ENCODE measurements at regions not wholly inside any gene's neighbourhood (a gene's known extent, or its start where the extent isn't known, plus 50 kb on each side); places are given as distances from the start of the nearest gene placed in this dataset.
"Not testable (repeated sequence)": the region's sequence is repeated elsewhere in the genome, so short reads cannot be mapped to it uniquely, and the experiment has no call there.

DNA sequence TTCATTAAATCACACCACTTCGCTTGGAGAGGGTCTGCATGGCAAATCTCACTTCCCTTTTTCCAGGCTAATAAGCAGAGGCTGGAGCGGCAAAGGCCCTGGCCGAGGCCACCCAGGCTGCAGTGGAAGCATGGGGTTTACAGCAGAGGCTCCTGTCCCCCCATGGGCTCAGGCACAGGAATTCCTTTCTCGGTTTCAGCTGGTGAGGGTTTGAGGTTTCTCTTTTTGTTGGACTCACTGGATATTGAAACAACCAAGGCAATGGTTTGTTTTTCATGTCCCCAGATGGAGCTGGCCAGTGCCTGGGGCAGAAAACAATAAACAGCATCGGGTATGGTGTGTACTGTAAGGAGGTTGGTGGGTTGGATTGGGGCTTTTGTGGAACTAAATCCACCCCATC is 175.6 kb upstream of the RASGRP1 start:
- DNase-seq (ENCODE audit: low read depth in 2 of 2), result no peak

DNA sequence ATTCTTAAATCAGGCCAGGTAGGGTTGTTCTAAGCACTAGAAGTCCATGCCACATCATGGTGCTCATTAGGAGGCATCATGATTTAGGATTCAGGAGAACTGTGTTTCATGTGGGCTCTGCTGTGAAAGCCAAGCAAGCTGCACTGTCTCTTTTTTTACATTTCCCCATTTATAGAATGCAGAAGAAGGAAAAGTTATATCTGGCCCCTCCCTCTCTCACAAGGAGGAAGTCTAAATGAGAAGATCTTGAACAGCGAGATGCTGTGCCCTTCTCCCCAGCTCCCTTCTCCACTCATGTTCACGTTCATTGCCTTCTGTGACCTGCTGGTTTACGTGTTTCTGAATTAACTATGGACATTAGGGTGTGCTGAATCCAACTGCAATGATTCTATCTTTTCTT is 178.5 kb upstream of the RASGRP1 start:
- DNase-seq (ENCODE audit: low read depth in 2 of 2), result no peak

GRCh38 chr15:38745126-38745525 is 180.5 kb upstream of the RASGRP1 start:
- no peak for DNase-seq (ENCODE audit: low read depth in 2 of 2)

GRCh38 chr15:38745626-38746025 is 181.0 kb upstream of the RASGRP1 start:
- DNase-seq (ENCODE audit: low read depth in 2 of 2), result no peak

GRCh38 chr15:38746211-38746610 is 181.6 kb upstream of the RASGRP1 start:
- DNase-seq (ENCODE audit: low read depth in 2 of 2), result no peak

DNA sequence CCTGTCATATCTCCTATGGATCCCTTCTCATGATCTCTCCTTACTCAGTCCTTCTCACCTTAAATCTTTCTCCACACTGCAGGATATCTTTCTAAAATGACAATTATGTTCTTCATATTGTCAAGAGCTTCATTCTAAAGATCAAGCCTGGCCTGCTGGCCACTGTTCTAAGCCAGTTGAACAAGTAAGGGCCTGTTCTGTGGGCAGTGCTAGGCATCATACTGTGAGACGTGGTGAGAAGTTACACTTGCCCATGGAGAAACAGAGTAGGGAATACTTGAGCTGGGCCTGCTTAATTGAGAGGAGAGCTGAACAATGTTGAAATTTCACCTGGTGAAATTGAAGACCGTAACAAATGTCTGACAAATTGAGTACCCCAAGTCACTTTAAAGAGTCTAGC is 184.1 kb upstream of the RASGRP1 start:
- DNase-seq (ENCODE audit: low read depth in 2 of 2), result no peak

- DNase-seq (ENCODE audit: low read depth in 2 of 2), result no peak
Measured at GRCh38 chr15:38750786-38751185, 186.2 kb upstream of the RASGRP1 start.

DNA sequence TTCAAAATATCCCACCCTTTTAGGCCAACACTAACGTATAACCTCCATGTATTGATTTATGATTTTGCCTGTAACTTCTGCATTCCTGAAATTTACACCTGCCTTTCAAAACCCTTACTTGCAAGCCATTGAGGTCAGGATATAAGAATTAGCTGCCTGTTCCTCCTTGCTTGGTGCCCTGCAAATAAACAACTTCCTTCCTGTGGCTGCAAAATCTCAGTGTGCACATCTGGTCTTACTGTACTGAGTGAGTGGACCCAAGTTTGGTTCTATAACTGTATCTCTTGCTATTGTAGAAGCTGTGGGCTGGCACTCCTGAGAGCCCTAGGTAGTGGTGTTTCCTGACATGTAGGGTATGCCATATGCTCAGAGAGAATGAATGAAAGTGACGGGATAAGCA is 191.1 kb upstream of the RASGRP1 start:
- DNase-seq (ENCODE audit: low read depth in 2 of 2), result no peak

- DNase-seq (ENCODE audit: low read depth in 2 of 2), result no peak
Measured at GRCh38 chr15:38756441-38756840, 191.8 kb upstream of the RASGRP1 start.

GRCh38 chr15:38758043-38758442 is 193.4 kb upstream of the RASGRP1 start:
- no peak for DNase-seq (ENCODE audit: low read depth in 2 of 2)

GRCh38 chr15:38761681-38762080 is 197.1 kb upstream of the RASGRP1 start:
- DNase-seq (ENCODE audit: low read depth in 2 of 2), result no peak

DNA sequence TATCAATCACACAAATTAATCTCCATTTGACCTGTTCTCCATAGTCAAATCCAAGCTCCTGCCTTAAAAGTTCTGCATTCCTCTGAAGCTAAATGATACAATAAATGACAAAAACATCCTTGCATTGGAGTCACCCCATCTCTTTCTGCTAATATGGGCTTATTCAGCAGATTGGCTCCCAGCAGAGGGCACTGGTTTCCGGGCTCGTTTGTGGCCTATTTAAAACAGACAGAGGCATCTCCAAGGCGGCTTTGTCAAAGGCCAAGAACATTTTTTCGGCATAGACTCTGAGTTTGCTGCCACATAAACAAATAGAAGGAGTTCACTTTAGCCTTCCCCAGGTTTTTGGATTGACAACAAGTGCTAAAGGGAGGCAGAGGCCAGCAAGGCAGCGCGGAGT is 204.4 kb upstream of the RASGRP1 start:
- DNase-seq (ENCODE audit: low read depth in 2 of 2), result no peak

DNA sequence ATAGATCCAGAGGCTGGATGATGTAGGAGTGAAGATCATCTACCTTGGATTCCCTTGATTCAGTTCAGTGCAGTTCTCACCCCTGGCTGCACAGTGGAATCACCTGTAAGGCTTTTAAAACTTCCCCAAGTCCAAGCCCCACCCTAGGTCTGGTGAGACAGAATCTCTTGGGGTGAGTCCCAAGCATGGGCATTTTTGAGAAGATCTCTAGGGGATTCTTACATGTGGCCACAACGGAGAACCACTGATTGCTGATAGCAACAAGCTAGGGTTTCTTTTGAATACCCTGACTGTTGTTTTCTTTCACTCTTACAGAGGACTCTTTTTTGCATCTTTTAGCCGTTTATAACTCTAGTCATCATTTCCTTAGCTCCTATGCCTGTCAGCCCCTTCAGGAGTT is 204.9 kb upstream of the RASGRP1 start:
- DNase-seq (ENCODE audit: low read depth in 2 of 2), result no peak

DNA sequence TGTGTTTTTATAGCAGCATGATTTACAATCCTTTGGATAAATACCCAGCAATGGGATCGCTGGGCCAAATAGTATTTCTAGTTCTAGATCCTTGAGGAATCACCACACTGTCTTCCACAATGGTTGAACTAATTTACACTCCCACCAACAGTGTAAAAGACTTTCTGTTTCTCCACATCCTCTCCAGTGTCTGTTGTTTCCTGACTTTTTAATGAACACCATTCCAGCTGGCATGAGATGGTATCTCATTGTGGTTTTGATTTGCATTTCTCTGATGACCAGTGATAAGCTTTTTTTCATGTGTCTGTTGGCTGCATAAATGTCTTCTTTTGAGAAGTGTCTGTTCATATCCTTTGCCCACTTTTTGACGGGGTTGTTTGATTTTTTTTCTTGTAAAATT is 209.5 kb upstream of the RASGRP1 start:
- DNase-seq (ENCODE audit: low read depth in 2 of 2), result not testable (repeated sequence)

DNA sequence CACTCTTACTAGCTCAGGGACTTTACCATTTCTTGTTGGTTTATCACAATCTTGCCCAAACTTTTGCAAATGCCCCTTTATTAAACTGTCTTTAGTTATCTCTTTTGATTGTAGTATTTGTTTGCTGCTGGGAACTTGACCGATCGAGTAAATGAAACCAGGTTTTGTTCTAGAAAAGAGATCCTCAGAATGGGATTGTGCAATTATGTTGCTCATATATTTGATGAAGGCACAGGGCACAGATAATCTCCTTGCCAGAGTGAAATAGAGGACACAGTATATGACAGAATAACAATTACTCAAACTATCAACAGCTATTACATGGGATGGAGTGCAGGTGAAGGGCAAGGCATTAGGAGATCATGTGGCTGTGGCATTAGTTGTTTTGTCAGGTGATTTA is 216.6 kb upstream of the RASGRP1 start:
- no peak for DNase-seq (ENCODE audit: low read depth in 2 of 2)

- DNase-seq (ENCODE audit: low read depth in 2 of 2), result no peak
Measured at GRCh38 chr15:38782156-38782555, 217.5 kb upstream of the RASGRP1 start.

GRCh38 chr15:38788918-38789317 is 224.3 kb upstream of the RASGRP1 start:
- DNase-seq (ENCODE audit: low read depth in 2 of 2), result no peak

GRCh38 chr15:38789566-38789965 is 225.0 kb upstream of the RASGRP1 start:
- DNase-seq (ENCODE audit: low read depth in 2 of 2), result no peak

DNA sequence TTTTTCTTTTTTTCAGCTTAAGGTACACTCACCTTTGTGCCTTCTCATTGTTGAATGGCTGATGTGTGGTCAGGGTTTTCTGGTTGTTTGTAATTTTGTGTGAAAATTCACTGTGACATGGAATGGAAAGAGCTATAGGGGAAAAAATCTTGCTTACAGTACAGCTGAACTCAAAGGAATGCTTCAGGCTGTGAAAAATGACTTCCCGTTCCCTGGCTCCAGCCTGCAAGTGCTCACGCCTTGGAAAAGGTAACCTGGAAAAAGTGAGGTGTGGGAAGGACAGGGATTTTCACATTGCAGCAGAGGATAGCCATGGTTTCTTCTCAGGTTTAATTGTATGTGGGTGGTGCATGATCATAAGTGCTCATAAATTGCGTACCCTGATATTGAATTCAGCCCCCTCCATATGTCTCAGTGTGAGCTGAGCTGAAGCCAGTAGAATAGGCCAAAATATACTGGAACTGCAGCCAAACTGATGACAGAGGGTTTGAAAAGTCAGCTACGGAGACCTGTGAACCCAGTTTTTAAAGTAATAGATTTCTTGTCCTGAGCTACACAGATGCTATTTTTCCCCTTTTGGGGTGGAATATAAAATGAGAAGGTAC is 228.7 kb upstream of the RASGRP1 start:
- DNase-seq (ENCODE audit: low read depth in 2 of 2), result no peak

- no peak for DNase-seq (ENCODE audit: low read depth in 2 of 2)
Measured at GRCh38 chr15:38795471-38796245, 231.0 kb upstream of the RASGRP1 start.

DNA sequence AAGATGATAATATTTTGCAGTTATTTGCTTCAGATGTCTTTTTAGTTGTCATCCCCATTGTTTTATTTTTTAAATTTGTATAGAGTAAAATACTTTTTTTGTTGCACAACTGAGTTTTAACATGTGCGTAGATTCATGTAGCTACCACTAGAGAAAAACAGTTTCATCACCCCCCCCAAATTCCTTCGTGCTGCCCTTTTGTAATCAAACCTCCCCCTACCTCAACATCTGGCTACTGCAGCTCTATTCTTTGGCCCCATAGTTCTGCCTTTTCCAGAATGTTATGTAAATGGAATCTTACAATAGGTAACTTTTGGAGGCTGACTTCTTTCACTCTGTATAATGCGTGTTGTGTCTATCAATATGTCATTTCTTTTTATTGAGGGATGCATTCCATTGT is 232.0 kb upstream of the RASGRP1 start:
- DNase-seq (ENCODE audit: low read depth in 2 of 2), result no peak

DNA sequence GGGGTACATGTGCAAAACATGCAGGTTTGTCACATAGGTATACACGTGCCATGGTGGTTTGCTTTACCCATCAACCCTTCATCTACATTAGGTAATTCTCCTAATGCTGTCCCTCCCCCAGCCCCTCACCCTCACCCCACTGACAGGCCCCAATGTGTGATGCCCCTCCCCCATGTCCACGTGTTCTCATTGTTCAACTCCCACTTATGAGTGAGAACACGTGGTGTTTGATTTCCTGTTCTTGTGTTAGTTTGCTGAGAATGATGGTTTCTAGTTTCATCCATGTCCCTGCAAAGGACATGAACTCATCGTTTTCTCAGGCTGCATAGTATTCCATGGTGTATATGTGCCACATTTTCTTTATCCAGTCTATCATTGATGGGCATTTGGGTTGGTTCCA is 232.9 kb upstream of the RASGRP1 start:
- DNase-seq (ENCODE audit: low read depth in 2 of 2), result not testable (repeated sequence)

- DNase-seq (ENCODE audit: low read depth in 2 of 2), result not testable (repeated sequence)
Measured at GRCh38 chr15:38799202-38799601, 234.6 kb upstream of the RASGRP1 start.

DNA sequence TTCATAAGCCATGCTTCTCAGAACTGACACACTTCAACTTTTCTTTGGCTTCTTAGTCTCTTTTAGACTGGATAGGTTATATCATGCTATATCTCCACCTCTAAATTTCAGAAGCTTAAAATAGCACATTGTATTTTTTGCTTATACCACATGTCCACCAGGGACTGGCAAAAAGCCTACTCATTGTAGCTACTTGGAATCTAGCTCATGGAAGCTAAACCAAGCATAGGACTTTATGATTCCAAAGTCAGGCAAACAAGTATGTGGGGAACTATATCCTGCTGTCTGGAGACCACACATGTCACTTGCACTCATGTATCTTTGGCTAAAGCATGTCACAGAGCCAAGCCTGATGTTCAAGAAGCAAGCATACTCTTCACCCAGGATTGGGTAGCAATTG is 245.0 kb upstream of the RASGRP1 start:
- DNase-seq (ENCODE audit: low read depth in 2 of 2), result no peak
